ENCODE measurements at regions not wholly inside any gene's neighbourhood (a gene's known extent, or its start where the extent isn't known, plus 50 kb on each side); places are given as distances from the start of the nearest gene placed in this dataset.

GRCh38 chr11:70650075-70650909 is 252.0 kb downstream of the CTTN start (continued):
- no peak for TF ChIP-seq CEBPZ (IDR thresholded peaks at IDR 0.05; ENCODE audit: borderline replicate concordance, low read depth, low read length)
- TF ChIP-seq SLC30A9 (CRISPR knock-in tag; IDR thresholded peaks at IDR 0.05): no peak
- no peak for TF ChIP-seq FOXK2 (conservative IDR thresholded peaks at IDR 0.05 in 1 of 2, IDR thresholded peaks at IDR 0.05 in 1 of 2; ENCODE audit: low read depth in 2 of 2)
- no peak for TF ChIP-seq ETV6 (IDR thresholded peaks at IDR 0.05; ENCODE audit: borderline replicate concordance in 1 of 2, low read depth in 2 of 2, low read length in 1 of 2)
- TF ChIP-seq ETV6 (CRISPR knock-in tag; IDR thresholded peaks at IDR 0.05; ENCODE audit: borderline replicate concordance): peak; percentile 91; the same call in 1 of the 2 replicates
- TF ChIP-seq CBX2 (IDR thresholded peaks at IDR 0.05; ENCODE audit: insufficient read depth, low read length, poor library complexity, severe bottlenecking): no peak
- no peak for TF ChIP-seq CREBBP (IDR thresholded peaks at IDR 0.05; ENCODE audit: low read depth, low read length)
- no peak for TF ChIP-seq EP300 (IDR thresholded peaks at IDR 0.05; ENCODE audit: low read length)
- no peak for TF ChIP-seq ARHGAP35 (IDR thresholded peaks at IDR 0.05; ENCODE audit: partially characterized antibody)
- TF ChIP-seq TGIF2 (CRISPR knock-in tag; IDR thresholded peaks at IDR 0.05): peak; percentile 95
- TF ChIP-seq ELK3 (CRISPR knock-in tag; IDR thresholded peaks at IDR 0.05): no peak
- TF ChIP-seq, protein P1, sequence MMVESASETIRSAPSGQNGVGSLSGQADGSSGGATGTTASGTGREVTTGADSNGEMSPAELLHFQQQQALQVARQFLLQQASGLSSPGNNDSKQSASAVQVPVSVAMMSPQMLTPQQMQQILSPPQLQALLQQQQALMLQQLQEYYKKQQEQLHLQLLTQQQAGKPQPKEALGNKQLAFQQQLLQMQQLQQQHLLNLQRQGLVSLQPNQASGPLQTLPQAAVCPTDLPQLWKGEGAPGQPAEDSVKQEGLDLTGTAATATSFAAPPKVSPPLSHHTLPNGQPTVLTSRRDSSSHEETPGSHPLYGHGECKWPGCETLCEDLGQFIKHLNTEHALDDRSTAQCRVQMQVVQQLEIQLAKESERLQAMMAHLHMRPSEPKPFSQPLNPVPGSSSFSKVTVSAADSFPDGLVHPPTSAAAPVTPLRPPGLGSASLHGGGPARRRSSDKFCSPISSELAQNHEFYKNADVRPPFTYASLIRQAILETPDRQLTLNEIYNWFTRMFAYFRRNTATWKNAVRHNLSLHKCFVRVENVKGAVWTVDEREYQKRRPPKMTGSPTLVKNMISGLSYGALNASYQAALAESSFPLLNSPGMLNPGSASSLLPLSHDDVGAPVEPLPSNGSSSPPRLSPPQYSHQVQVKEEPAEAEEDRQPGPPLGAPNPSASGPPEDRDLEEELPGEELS (CRISPR knock-in tag; IDR thresholded peaks at IDR 0.05; ENCODE audit: borderline replicate concordance): peak; percentile 83; the same call in 1 of the 2 replicates
- TF ChIP-seq ZNF507 (tag; conservative IDR thresholded peaks at IDR 0.05): no peak
- no peak for TF ChIP-seq SNIP1 (IDR thresholded peaks at IDR 0.05; ENCODE audit: low read depth)
- no peak for TF ChIP-seq ZFPM2 (CRISPR knock-in tag; IDR thresholded peaks at IDR 0.05)
- no peak for TF ChIP-seq HOXB6 (CRISPR knock-in tag; IDR thresholded peaks at IDR 0.05; ENCODE audit: borderline replicate concordance)
- no peak for TF ChIP-seq MAFK (IDR thresholded peaks at IDR 0.05; ENCODE audit: low read length)
- TF ChIP-seq TRIM24 (IDR thresholded peaks at IDR 0.05): no peak
- no peak for TF ChIP-seq FOSL1 (tag; conservative IDR thresholded peaks at IDR 0.05)
- TF ChIP-seq NCOR1 (IDR thresholded peaks at IDR 0.05): no peak
- TF ChIP-seq ZNF41 (CRISPR knock-in tag; conservative IDR thresholded peaks at IDR 0.05): no peak
- TF ChIP-seq TBP (optimal IDR thresholded peaks at IDR 0.05; ENCODE audit: low read depth, low read length): no peak
- TF ChIP-seq NR4A1 (CRISPR knock-in tag; IDR thresholded peaks at IDR 0.05): no peak
- peak; percentile 86 for TF ChIP-seq NR4A1 (tag; IDR thresholded peaks at IDR 0.05)

Data from K562 (cell line).